Endothelial cell of umbilical vein (primary cell): ENCODE measurements at regions not wholly inside any gene's neighbourhood (a gene's known extent, or its start where the extent isn't known, plus 50 kb on each side); places are given as distances from the start of the nearest gene placed in this dataset.

Experiments
- BruUV-seq: library from RNA; stranded (reverse); fragments of 400-500 nt; replicated peaks from 2 replicates; lab custom pipeline; 2021; lab: Mats Ljungman, UMichigan
- CTCF ChIA-PET: fragments of 300-600, 350-600 bp; sonication (Branson Sonifier 250); formaldehyde crosslinking; loops from one replicate; lab custom pipeline; 2021; ENCODE audit warnings: antibody characterized with exemption, inconsistent platforms; lab: Charles Lee
- POLR2A ChIA-PET: fragments of 300-600, 350-600 bp; sonication (Branson Sonifier 250); formaldehyde crosslinking; loops from one replicate; lab custom pipeline; 2021; ENCODE audit warnings: antibody characterized with exemption, inconsistent platforms; lab: Charles Lee
- DNase-seq: peaks from one replicate; pipeline ENCODE4 v3.0.0-alpha.2; 2011; ENCODE audit warnings: low read depth, low spot score
- FAIRE-seq: peaks from 2 replicates; lab custom pipeline; 2011; peaks lifted over from hg19 to GRCh38; lab: Jason Lieb, UNC
- H2AFZ ChIP-seq: 2 replicates; pipeline ENCODE4 v1.6.0; 2012; ENCODE audit warnings: low read depth, low read length, control low read depth, inconsistent platforms
- H3K27ac ChIP-seq: 2 replicates; pipeline ENCODE4 v1.5.1; 2011; ENCODE audit warnings: low read depth, mild to moderate bottlenecking, control low read depth, low read length, moderate library complexity; ENCODE audit not compliant: insufficient read depth
- H3K27me3 ChIP-seq, 2 experiments: 2 replicates each; pipeline versions ENCODE4 v1.6.0 to v1.6.1; 2011; ENCODE audit warnings: low read length in 2 of 2, mixed read lengths in 1 of 2; ENCODE audit not compliant: control insufficient read depth in 2 of 2, insufficient read depth in 2 of 2
- H3K36me3 ChIP-seq, 2 experiments: 2 replicates in 1 of 2; 3 replicates in 1 of 2; pipeline ENCODE4 v1.5.1; 2011; ENCODE audit warnings: low read length in 2 of 2, mild to moderate bottlenecking in 1 of 2, moderate library complexity in 1 of 2; ENCODE audit not compliant: control insufficient read depth in 2 of 2, insufficient read depth in 2 of 2; ENCODE audit errors: extremely low read depth in 1 of 2
- H3K4me1 ChIP-seq: 3 replicates; pipeline ENCODE4 v1.5.1; 2011; ENCODE audit warnings: mild to moderate bottlenecking, low read length; ENCODE audit not compliant: control insufficient read depth, insufficient read depth; ENCODE audit errors: extremely low read depth
- H3K4me2 ChIP-seq: 2 replicates; pipeline ENCODE4 v1.6.1; 2011; ENCODE audit warnings: low read length, control low read depth, mixed read lengths; ENCODE audit not compliant: insufficient read depth
- H3K4me3 ChIP-seq, 3 experiments: fragments of 200-600 bp in 1 of 3; sonication (generic), shearing (Covaris generic) in 1 of 3; replicated peaks in 1 of 3; 2 replicates each; pipeline ENCODE4 v1.5.1; 2011 to 2016; ENCODE audit warnings: control low read depth in 3 of 3, low read length in 3 of 3, mild to moderate bottlenecking in 2 of 3, inconsistent platforms in 1 of 3, low read depth in 1 of 3, moderate library complexity in 1 of 3; ENCODE audit not compliant: insufficient read depth in 1 of 3
- H3K79me2 ChIP-seq: 2 replicates; pipeline ENCODE4 v1.6.0; 2012; ENCODE audit warnings: low read length, inconsistent platforms; ENCODE audit not compliant: control insufficient read depth, insufficient read depth
- H3K9ac ChIP-seq: replicated peaks from 2 replicates; pipeline ENCODE3; 2011; ENCODE audit warnings: low read length, control low read depth; ENCODE audit not compliant: insufficient read depth; ENCODE audit errors: extremely low read depth
- H3K9me1 ChIP-seq: replicated peaks from 3 replicates; pipeline ENCODE4 v1.6.0; 2011; ENCODE audit warnings: mild to moderate bottlenecking, low read length; ENCODE audit not compliant: control insufficient read depth, insufficient read depth; ENCODE audit errors: extremely low read depth
- H3K9me3 ChIP-seq: replicated peaks from 2 replicates; pipeline ENCODE4 v1.5.1; 2012; ENCODE audit warnings: low read length, inconsistent platforms; ENCODE audit not compliant: control insufficient read depth, insufficient read depth
- H4K20me1 ChIP-seq: replicated peaks from 2 replicates; pipeline ENCODE3; 2011; ENCODE audit warnings: mild to moderate bottlenecking, low read length; ENCODE audit not compliant: control insufficient read depth, insufficient read depth; ENCODE audit errors: extremely low read depth
- EZH2 ChIP-seq: IDR thresholded peaks from 2 replicates; pipeline ENCODE4 v1.6.1; 2012; ENCODE audit warnings: borderline replicate concordance, low read depth, mild to moderate bottlenecking, moderate library complexity, low read length, inconsistent platforms; ENCODE audit not compliant: severe bottlenecking
- FOS ChIP-seq: IDR thresholded peaks from 2 replicates; pipeline ENCODE4 v1.6.1; 2011; ENCODE audit warnings: mild to moderate bottlenecking, low read length, moderate library complexity, borderline replicate concordance; ENCODE audit not compliant: insufficient read depth
- GATA2 ChIP-seq: IDR thresholded peaks from 2 replicates; pipeline ENCODE4 v1.7.0; 2011; ENCODE audit warnings: low read depth, mild to moderate bottlenecking, moderate library complexity, mixed read lengths, low read length; ENCODE audit not compliant: insufficient read length, insufficient read depth
- JUN ChIP-seq: IDR thresholded peaks from 2 replicates; pipeline ENCODE4 v1.6.1; 2011; ENCODE audit warnings: borderline replicate concordance, low read depth; ENCODE audit not compliant: insufficient read length, insufficient read depth
- MYC ChIP-seq: IDR thresholded peaks from one replicate; pipeline ENCODE4 v1.6.1; 2011; ENCODE audit warnings: mild to moderate bottlenecking, low read depth, low read length
- POLR2A ChIP-seq: IDR thresholded peaks from 2 replicates; pipeline ENCODE4 v1.6.1; 2012; ENCODE audit warnings: low read depth, mild to moderate bottlenecking, control low read depth, low read length
- POLR2AphosphoS5 ChIP-seq: IDR thresholded peaks from 2 replicates; pipeline ENCODE4 v1.6.1; 2012; ENCODE audit warnings: low read depth, mild to moderate bottlenecking, control low read depth, low read length, moderate library complexity; ENCODE audit not compliant: insufficient read depth
- dilution Hi-C: fragments of 300-500 bp; cut with MboI; formaldehyde crosslinking; loops from one replicate; pipeline ENCODE4 v1.15.0; 2019; ENCODE audit warnings: low sequenced_read_pairs; ENCODE audit not compliant: extremely low pct_ligation_motif_present
- intact Hi-C: fragments of 100-400 bp; cut with micrococcal nuclease; formaldehyde crosslinking; loops from one replicate; pipeline ENCODE4 v1.10.0; 2022
- TF ChIP-seq, protein P1 (sequence below), 2 donors: IDR thresholded peaks; 1 replicate in 1 of 2; 2 replicates in 1 of 2; pipeline ENCODE4 v1.5.1; 2011; ENCODE audit warnings: low read length in 2 of 2, mild to moderate bottlenecking in 2 of 2, moderate library complexity in 2 of 2, control low read depth in 1 of 2, inconsistent platforms in 1 of 2, low read depth in 1 of 2; ENCODE audit not compliant: insufficient read depth in 1 of 2; ENCODE audit errors: extremely low read depth in 1 of 2
- TF ChIP-seq, protein P2 (sequence below): IDR thresholded peaks from 2 replicates; pipeline ENCODE4 v1.6.1; 2011; ENCODE audit not compliant: insufficient read depth, insufficient read length

DNA sequence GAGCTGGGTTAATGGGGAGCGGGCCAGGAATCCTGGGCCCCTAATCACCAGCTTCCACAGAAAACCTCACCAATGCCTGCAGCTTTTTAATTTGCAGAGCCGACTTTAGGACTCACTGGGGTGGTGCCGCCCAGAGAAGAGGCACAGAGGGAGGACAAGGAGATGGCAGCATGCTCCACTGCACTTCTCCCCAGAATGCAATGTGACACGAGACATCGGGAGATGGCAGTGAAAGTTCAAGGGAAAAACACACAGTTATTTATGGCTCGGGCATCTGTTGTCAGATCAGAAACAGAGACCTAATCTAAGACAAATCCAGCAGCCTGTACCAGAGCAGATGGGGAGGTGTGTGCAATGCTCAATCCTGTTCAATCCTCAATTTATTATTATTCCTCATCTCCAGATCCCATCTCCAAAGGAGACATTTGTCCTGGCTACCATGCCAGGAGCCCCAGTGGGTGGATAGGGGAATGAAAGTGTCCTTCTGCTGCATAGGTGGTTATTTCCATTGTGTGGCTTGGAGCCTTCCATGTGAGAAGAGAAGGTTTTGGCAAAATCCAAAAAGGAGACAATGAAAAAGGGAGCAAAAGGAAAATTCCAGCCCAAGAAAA, 250.0 kb downstream of the NXPE2 start:
- FAIRE-seq (no peak), DNase-seq (no peak)
- intact Hi-C loops = no loop called here
- Histone ChIP-seq H3K9me3 (peaks cover 4% of the 10 kb centered on the region), H3K36me3 (no peaks in the 10 kb centered on the region), H3K27me3 (no peaks in the 10 kb centered on the region), H3K27ac (no peak overlapping the region), H3K9ac (no peak overlapping the region), H3K4me3 (no peak overlapping the region), H3K9me1 (no peaks in the 10 kb centered on the region), H3K79me2 (no peaks in the 10 kb centered on the region), H3K4me1 (no peaks in the 10 kb centered on the region), H2AFZ (no peak overlapping the region), H4K20me1 (no peaks in the 10 kb centered on the region), H3K4me2 (no peak overlapping the region)
- CTCF ChIA-PET = no interaction called here
- no TSS peak for BruUV-seq
- dilution Hi-C loops = no loop called here
- POLR2A ChIA-PET = no interaction called here
- TF ChIP-seq MYC (no peak), POLR2AphosphoS5 (no peak), POLR2A (no peak), FOS (no peak), JUN (no peak), GATA2 (no peak), EZH2 (no peak)
- TF ChIP-seq, protein P1, sequence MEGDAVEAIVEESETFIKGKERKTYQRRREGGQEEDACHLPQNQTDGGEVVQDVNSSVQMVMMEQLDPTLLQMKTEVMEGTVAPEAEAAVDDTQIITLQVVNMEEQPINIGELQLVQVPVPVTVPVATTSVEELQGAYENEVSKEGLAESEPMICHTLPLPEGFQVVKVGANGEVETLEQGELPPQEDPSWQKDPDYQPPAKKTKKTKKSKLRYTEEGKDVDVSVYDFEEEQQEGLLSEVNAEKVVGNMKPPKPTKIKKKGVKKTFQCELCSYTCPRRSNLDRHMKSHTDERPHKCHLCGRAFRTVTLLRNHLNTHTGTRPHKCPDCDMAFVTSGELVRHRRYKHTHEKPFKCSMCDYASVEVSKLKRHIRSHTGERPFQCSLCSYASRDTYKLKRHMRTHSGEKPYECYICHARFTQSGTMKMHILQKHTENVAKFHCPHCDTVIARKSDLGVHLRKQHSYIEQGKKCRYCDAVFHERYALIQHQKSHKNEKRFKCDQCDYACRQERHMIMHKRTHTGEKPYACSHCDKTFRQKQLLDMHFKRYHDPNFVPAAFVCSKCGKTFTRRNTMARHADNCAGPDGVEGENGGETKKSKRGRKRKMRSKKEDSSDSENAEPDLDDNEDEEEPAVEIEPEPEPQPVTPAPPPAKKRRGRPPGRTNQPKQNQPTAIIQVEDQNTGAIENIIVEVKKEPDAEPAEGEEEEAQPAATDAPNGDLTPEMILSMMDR (IDR thresholded peaks at IDR 0.05; ENCODE audit: extremely low read depth in 1 of 2, insufficient read depth in 1 of 2, low read depth in 1 of 2, low read length in 2 of 2) = no peak
- TF ChIP-seq, protein P2, sequence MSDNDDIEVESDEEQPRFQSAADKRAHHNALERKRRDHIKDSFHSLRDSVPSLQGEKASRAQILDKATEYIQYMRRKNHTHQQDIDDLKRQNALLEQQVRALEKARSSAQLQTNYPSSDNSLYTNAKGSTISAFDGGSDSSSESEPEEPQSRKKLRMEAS = no peak
